NB4 (cell line): ENCODE measurements at regions not wholly inside any gene's neighbourhood (a gene's known extent, or its start where the extent isn't known, plus 50 kb on each side); places are given as distances from the start of the nearest gene placed in this dataset.

Experiments
- CTCF ChIP-seq: IDR thresholded peaks from one replicate; pipeline ENCODE4 v1.5.1; 2012; ENCODE audit warnings: low read depth, low read length
- MYC ChIP-seq: IDR thresholded peaks from 2 replicates; pipeline ENCODE4 v1.6.1; 2011; ENCODE audit warnings: low read depth, low read length
- POLR2A ChIP-seq: IDR thresholded peaks from 2 replicates; pipeline ENCODE4 v1.6.1; 2011; ENCODE audit warnings: mild to moderate bottlenecking; ENCODE audit not compliant: insufficient read length; ENCODE audit errors: extremely low read depth

- TF ChIP-seq CTCF, result no peak
- no peak for TF ChIP-seq MYC
- no peak for TF ChIP-seq POLR2A
Observed at GRCh38 chr4:136850446-136850845, 681.8 kb downstream of the PCDH18 start.
